HUES6 (cell line): ENCODE measurements at regions not wholly inside any gene's neighbourhood (a gene's known extent, or its start where the extent isn't known, plus 50 kb on each side); places are given as distances from the start of the nearest gene placed in this dataset.
"Not testable (repeated sequence)": the region's sequence is repeated elsewhere in the genome, so short reads cannot be mapped to it uniquely, and the experiment has no call there.

Experiments
- H3K27ac ChIP-seq: 2 replicates; pipeline ENCODE4 v1.7.0; 2013; ENCODE audit warnings: low read depth, mild to moderate bottlenecking, low read length, inconsistent platforms
- H3K27me3 ChIP-seq: 2 replicates; pipeline ENCODE4 v1.6.1; 2013; ENCODE audit warnings: low read length; ENCODE audit not compliant: control insufficient read depth, insufficient read depth
- H3K36me3 ChIP-seq: 2 replicates; pipeline ENCODE4 v1.6.1; 2013; ENCODE audit warnings: low read length; ENCODE audit not compliant: control insufficient read depth, insufficient read depth
- H3K4me1 ChIP-seq: 2 replicates; pipeline ENCODE4 v1.6.1; 2013; ENCODE audit warnings: low read length; ENCODE audit not compliant: control insufficient read depth, insufficient read depth
- H3K4me3 ChIP-seq: 2 replicates; pipeline ENCODE4 v1.5.1; 2013; ENCODE audit warnings: low read depth, low read length
- H3K9ac ChIP-seq: one replicate; pipeline ENCODE4 v1.6.1; 2013; ENCODE audit warnings: mild to moderate bottlenecking, low read length
- H3K9me3 ChIP-seq: 2 replicates; pipeline ENCODE4 v1.6.1; 2013; ENCODE audit warnings: low read depth, low read length; ENCODE audit not compliant: control insufficient read depth, insufficient read depth

DNA sequence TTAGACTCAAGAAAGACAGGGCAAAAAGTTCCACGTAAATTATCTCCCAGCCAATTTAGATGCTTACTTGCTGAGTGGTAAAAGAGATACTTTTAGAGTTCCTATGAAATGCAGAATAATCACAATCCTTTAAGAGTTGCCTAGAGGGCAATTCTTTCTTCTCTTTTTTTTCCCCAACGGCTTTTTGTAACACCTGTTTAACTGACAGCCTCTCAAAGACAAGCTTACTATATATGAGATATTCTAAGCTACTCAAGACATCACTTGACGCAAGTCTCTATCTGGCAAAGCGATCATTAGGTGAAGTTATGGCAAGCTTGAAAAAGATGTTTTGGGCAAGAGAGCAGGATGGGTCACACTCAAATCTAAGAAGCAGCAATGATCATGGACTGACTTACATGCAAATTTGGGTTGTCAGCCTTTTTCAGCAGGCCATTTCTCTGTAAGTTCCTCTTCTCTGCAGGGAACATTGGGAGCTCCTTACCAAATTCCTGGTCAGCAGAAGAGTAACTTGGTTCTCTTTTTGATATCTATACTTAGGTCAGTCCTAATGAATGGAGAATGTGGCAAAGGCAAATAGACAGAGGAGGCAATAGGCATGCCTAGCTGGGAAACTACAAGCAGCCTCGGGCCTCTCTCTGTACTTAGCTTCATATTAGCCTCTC, 162.9 kb upstream of the FGF13 start:
- H3K36me3 ChIP-seq = no peaks in the 10 kb centered on the region
- H3K27ac ChIP-seq = no peak overlapping the region
- H3K4me1 ChIP-seq = peaks cover 2% of the 10 kb centered on the region
- no peaks in the 10 kb centered on the region; the same call in 1 of the 2 replicates for H3K27me3 ChIP-seq
- H3K4me3 ChIP-seq = no peak overlapping the region
- no peak overlapping the region for H3K9ac ChIP-seq
- H3K9me3 ChIP-seq = no peaks in the 10 kb centered on the region

DNA sequence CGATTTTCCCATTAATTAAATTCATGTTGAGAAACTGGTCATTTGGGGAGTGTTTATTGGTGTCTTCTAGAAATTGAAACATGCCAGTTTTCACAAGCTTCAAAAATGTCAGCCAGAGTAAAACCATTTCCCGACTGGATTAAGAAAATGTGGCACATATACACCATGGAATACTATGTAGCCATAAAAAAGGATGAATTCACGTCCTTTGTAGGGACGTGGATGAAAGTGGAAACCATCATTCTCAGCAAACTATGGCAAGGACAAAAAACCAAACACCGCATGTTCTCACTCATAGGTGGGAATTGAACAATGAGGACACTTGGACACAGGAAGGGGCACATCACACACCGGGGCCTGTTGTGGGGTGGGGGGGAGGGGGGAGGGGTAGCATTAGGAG, 162.1 kb upstream of the FGF13 start:
- not testable (repeated sequence) for H3K27me3 ChIP-seq, H3K36me3 ChIP-seq, H3K4me1 ChIP-seq

DNA sequence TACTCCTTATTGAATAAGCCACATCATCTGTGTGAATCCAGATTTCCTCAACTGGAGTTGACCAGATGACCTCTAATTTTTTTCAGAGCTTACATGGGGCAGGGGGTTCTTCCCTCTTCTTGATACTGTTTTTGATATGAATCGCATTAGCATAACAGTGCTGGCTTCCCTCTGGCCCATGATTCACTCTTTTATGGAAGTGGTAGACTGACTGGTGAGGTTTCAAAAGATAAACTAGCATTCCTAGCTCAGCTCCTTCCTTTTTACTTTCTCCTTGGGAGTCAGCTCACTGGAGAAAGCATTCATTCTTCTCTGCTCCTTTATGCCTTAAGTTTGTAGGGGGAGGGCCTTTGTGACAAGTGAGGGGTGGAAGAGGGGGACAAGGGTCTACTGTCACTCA, 161.0 kb upstream of the FGF13 start:
- no peaks in the 10 kb centered on the region; the same call in 1 of the 2 replicates for H3K27me3 ChIP-seq
- no peak overlapping the region for H3K4me3 ChIP-seq
- H3K4me1 ChIP-seq = peaks cover 7% of the 10 kb centered on the region
- H3K36me3 ChIP-seq = no peaks in the 10 kb centered on the region
- no peak overlapping the region for H3K27ac ChIP-seq
- H3K9me3 ChIP-seq = no peaks in the 10 kb centered on the region
- H3K9ac ChIP-seq = no peak overlapping the region

More for the DNA sequence above, 162.1 kb upstream of the FGF13 start:
- not testable (repeated sequence) for H3K9ac ChIP-seq, H3K9me3 ChIP-seq, H3K27ac ChIP-seq, H3K4me3 ChIP-seq

DNA sequence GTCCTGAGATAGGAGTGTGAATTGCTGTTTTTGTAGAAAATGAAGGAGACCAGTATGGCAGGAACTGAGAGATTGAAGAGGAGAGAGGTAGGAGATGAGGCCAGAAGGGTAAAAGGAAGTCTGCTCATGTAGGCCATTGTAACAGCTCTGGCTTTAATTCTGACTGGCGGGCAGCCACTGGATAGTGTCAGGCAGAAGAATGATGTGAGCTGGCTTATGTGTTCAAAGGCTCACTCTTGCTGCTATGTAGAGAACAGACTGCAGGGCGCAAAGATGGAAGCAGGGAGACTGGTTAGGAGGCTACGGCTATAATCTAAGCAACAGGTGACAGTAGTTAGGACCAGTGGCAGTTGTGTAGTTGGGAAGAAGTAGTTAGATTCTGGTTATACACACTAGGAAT, 160.2 kb upstream of the FGF13 start:
- Histone ChIP-seq H3K4me3 (no peak overlapping the region), H3K27me3 (no peaks in the 10 kb centered on the region; the same call in 1 of the 2 replicates), H3K9ac (no peak overlapping the region), H3K27ac (no peak overlapping the region), H3K36me3 (no peaks in the 10 kb centered on the region), H3K4me1 (peaks cover 7% of the 10 kb centered on the region), H3K9me3 (no peaks in the 10 kb centered on the region)

DNA sequence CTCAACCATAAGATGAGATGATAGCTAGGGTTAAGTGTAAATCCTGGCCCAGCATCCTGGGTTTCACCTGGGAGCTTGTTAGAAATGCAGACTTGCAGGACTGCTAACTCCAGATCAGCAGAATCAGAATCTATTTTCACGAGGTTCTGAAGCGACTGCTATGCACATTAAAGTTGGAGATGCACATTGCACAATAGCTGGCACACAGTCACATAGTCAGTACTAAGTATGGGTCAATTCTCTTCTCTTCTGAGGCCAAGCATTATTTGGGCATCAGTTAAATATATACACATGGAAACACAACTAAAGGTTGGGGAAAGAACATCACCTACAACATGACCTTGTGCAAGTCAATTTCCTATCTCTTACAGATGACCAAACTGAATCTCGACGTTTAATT, 155.1 kb upstream of the FGF13 start:
- H3K9ac ChIP-seq = no peak overlapping the region
- H3K27ac ChIP-seq = no peak overlapping the region
- H3K27me3 ChIP-seq = no peaks in the 10 kb centered on the region; the same call in 1 of the 2 replicates
- no peaks in the 10 kb centered on the region for H3K36me3 ChIP-seq
- no peaks in the 10 kb centered on the region for H3K9me3 ChIP-seq
- peaks cover 7% of the 10 kb centered on the region for H3K4me1 ChIP-seq
- no peak overlapping the region for H3K4me3 ChIP-seq

DNA sequence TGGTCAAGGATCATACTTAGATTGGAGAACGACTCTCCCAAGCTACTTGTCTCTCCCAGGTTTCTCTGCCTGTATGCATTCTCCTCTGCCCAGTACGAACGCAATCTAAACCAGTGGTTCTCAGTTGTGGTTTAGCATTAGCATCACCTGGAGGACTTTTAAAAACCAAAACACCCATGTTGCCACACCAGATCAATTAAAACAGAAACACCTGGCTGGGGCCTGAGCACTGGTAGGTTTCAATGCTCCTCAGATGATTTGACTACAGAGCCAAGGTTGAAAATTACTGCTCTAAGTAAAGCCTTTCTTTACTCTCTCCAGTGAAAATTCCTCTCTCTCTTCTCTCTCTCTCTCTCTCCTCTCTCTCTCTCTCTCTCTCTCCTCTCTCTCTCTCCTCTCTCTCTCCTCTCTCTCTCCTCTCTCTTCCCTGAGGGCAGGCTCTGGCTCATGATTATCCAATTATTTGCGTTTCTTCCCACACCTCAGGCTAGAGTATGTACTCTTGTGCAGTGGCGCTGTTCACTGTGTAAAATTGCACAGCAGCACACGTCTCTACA, 153.7 kb upstream of the FGF13 start:
- Histone ChIP-seq H3K36me3 (no peaks in the 10 kb centered on the region), H3K27me3 (no peaks in the 10 kb centered on the region; the same call in 1 of the 2 replicates), H3K27ac (no peak overlapping the region), H3K9ac (no peak overlapping the region), H3K4me1 (peaks cover 7% of the 10 kb centered on the region), H3K9me3 (no peaks in the 10 kb centered on the region), H3K4me3 (no peak overlapping the region)

DNA sequence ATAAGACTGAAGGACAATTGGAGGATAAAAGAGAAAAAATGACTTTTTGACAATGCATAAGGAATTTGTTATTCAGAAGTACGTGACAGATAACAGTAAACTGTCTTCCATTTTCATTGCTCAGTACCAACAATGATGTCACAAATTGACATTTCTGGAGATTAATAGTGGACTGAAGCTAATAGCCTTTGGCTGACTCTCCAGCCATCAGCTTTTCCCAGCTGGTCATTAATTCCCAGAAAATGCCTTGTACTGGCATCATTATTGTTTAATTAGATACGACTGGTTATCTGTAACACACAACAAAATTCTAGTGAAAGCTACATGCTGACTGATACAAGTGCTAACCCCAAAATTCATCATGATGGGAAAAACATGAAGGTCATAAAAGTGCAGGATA, 147.9 kb upstream of the FGF13 start:
- H3K27me3 ChIP-seq = no peaks in the 10 kb centered on the region; the same call in 1 of the 2 replicates
- no peak overlapping the region for H3K27ac ChIP-seq
- no peaks in the 10 kb centered on the region for H3K9me3 ChIP-seq
- H3K4me1 ChIP-seq = peaks cover 19% of the 10 kb centered on the region; the same call in 1 of the 2 replicates
- no peak overlapping the region for H3K4me3 ChIP-seq
- no peak overlapping the region for H3K9ac ChIP-seq
- no peaks in the 10 kb centered on the region for H3K36me3 ChIP-seq

DNA sequence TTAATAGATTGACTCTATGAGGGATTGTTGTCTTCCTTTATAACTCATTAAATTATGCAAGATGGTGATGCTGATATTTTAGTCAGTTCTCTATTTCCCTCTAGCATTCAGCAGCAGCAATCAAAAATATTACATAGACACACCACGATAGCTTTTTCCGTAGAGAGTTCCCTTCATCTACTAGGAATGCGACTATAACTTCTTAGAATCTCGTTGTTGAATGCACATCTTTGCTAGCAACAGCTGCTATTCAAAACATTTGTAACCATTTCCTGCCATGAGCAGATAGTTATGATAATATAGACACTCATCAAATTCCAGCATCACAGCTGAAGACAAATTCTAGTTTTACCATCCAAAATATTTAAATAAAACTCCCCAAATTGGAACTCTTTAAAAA, 147.4 kb upstream of the FGF13 start:
- Histone ChIP-seq H3K27me3 (no peaks in the 10 kb centered on the region; the same call in 1 of the 2 replicates), H3K27ac (no peak overlapping the region; the same call in 1 of the 2 replicates), H3K4me3 (no peak overlapping the region), H3K36me3 (no peaks in the 10 kb centered on the region), H3K9me3 (no peaks in the 10 kb centered on the region), H3K4me1 (peaks cover 19% of the 10 kb centered on the region; the same call in 1 of the 2 replicates), H3K9ac (no peak overlapping the region)

DNA sequence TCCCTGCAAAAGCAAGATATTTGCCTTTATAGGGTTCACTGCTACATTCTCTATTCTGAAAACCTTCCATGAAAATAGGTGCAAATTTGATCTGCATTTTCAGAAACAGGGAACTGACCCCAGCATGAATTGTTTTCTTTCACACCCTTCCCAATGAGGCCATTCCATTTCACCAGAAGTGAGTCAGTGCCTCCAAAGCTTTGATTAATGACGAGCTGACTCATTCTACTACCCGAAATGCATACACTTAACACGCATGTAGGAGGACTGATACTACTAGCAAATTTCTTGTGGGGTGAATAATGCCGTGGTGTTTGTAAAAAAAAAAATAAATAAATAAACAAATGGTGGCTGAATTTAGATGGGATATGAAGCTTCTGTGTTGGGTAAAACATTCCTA, 146.9 kb upstream of the FGF13 start:
- Histone ChIP-seq H3K27ac (peak overlapping the region; percentile 47; the same call in 1 of the 2 replicates), H3K4me3 (no peak overlapping the region), H3K9ac (no peak overlapping the region), H3K4me1 (peaks cover 19% of the 10 kb centered on the region; the same call in 1 of the 2 replicates), H3K36me3 (no peaks in the 10 kb centered on the region), H3K27me3 (no peaks in the 10 kb centered on the region; the same call in 1 of the 2 replicates), H3K9me3 (no peaks in the 10 kb centered on the region)

DNA sequence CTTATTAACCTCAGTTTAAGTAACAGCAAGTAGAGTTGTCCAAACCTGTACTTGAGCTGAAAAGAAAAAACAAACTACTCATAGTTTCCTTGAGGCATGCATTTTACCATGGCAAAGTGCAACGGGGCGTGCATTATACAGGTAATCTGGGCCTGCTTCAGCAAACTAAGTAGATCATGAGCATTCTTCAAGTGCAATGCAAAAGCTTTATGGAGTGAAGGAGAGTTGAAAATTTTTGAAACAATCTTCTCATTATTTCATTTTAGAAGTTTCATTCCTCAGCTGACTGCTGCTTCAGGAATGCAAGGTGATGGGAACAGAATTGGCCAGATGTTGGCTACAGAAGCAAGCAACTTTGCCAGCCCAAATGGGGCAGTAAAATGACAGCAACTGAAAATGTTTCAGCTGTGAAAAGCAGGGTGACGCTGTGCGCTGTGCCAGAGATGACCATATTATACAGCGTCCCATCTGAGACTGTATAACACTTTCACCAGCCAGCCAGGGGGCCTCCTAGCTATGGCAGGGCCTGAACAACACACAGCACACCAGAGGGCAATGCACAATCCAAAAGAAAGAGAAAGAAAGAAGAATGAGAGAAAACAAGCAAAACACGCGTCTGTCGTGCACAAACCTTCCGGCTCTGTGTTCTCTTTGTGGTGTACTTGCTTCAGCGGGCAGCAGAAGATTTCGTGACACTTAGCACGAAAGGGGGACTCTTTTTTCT, 145.5 kb upstream of the FGF13 start:
- Histone ChIP-seq H3K36me3 (no peaks in the 10 kb centered on the region), H3K9ac (no peak overlapping the region), H3K9me3 (no peaks in the 10 kb centered on the region), H3K4me3 (no peak overlapping the region), H3K27me3 (no peaks in the 10 kb centered on the region; the same call in 1 of the 2 replicates), H3K4me1 (peaks cover 19% of the 10 kb centered on the region; the same call in 1 of the 2 replicates), H3K27ac (no peak overlapping the region; the same call in 1 of the 2 replicates)

DNA sequence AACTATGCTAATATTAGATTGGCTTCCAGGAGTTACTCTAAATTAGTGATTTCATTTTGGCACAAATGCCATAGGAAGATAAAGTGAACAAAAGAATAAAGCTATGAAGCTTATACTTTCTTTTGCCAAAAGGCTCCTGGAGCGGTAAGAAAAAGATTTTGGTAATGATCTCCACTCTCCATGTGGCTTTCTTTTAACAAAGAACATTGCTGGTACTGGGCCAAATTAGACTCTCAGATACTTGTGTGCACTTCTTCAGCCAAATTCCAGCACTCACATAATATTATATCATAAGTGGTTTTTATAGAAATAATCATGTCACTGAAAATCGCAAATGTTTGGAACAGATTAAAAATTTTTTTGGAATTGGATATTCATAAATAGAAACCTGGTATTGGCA, 142.4 kb upstream of the FGF13 start:
- no peak overlapping the region for H3K9ac ChIP-seq
- H3K36me3 ChIP-seq = no peaks in the 10 kb centered on the region
- no peaks in the 10 kb centered on the region; the same call in 1 of the 2 replicates for H3K27me3 ChIP-seq
- H3K4me3 ChIP-seq = no peak overlapping the region
- no peak overlapping the region for H3K27ac ChIP-seq
- H3K9me3 ChIP-seq = no peaks in the 10 kb centered on the region
- peaks cover 18% of the 10 kb centered on the region; the same call in 1 of the 2 replicates for H3K4me1 ChIP-seq
